ENCODE measurements at regions not wholly inside any gene's neighbourhood (a gene's known extent, or its start where the extent isn't known, plus 50 kb on each side); places are given as distances from the start of the nearest gene placed in this dataset.

DNA sequence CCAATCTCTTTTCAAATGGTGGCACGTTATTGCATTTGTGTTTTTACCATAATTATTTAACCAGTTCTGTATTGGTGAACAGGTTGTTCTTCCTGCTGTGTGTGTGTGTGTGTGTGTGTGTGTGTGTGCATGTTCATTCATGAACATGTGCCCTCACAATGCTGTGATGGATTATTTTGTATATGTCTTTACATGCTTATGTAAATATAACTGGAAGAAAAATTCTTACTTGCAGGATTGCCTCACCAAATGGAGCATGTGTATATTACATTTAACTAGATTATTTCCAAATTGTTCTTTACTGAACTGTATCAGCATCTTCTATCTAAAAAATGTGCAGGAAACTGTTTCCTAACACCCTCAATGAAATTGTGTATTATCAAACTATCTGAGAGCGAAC lies 175.2 kb upstream of the ZPLD1 start:
- TF ChIP-seq JUND (IDR thresholded peaks at IDR 0.05) (no peak), SP1 (IDR thresholded peaks at IDR 0.05) (no peak), RAD21 (IDR thresholded peaks at IDR 0.05) (no peak), FOXA2 (IDR thresholded peaks at IDR 0.05) (no peak), TAF1 (conservative IDR thresholded peaks at IDR 0.05) (no peak), RXRA (IDR thresholded peaks at IDR 0.05) (no peak), GABPA (IDR thresholded peaks at IDR 0.05 in 1 of 2, conservative IDR thresholded peaks at IDR 0.05 in 1 of 2) (no peak), HNF4A (conservative IDR thresholded peaks at IDR 0.05) (no peak), HNF4G (IDR thresholded peaks at IDR 0.05) (no peak), EGR1 (IDR thresholded peaks at IDR 0.05; ENCODE audit: low read depth in 2 of 2) (no peak), FOXA1 (IDR thresholded peaks at IDR 0.05) (no peak), NR2F2 (IDR thresholded peaks at IDR 0.05) (no peak)
- TF ChIP-seq, protein P1, sequence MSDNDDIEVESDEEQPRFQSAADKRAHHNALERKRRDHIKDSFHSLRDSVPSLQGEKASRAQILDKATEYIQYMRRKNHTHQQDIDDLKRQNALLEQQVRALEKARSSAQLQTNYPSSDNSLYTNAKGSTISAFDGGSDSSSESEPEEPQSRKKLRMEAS (IDR thresholded peaks at IDR 0.05), result no peak
- TF ChIP-seq, protein P2, sequence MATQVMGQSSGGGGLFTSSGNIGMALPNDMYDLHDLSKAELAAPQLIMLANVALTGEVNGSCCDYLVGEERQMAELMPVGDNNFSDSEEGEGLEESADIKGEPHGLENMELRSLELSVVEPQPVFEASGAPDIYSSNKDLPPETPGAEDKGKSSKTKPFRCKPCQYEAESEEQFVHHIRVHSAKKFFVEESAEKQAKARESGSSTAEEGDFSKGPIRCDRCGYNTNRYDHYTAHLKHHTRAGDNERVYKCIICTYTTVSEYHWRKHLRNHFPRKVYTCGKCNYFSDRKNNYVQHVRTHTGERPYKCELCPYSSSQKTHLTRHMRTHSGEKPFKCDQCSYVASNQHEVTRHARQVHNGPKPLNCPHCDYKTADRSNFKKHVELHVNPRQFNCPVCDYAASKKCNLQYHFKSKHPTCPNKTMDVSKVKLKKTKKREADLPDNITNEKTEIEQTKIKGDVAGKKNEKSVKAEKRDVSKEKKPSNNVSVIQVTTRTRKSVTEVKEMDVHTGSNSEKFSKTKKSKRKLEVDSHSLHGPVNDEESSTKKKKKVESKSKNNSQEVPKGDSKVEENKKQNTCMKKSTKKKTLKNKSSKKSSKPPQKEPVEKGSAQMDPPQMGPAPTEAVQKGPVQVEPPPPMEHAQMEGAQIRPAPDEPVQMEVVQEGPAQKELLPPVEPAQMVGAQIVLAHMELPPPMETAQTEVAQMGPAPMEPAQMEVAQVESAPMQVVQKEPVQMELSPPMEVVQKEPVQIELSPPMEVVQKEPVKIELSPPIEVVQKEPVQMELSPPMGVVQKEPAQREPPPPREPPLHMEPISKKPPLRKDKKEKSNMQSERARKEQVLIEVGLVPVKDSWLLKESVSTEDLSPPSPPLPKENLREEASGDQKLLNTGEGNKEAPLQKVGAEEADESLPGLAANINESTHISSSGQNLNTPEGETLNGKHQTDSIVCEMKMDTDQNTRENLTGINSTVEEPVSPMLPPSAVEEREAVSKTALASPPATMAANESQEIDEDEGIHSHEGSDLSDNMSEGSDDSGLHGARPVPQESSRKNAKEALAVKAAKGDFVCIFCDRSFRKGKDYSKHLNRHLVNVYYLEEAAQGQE (IDR thresholded peaks at IDR 0.05), result no peak
- TF ChIP-seq, protein P3, sequence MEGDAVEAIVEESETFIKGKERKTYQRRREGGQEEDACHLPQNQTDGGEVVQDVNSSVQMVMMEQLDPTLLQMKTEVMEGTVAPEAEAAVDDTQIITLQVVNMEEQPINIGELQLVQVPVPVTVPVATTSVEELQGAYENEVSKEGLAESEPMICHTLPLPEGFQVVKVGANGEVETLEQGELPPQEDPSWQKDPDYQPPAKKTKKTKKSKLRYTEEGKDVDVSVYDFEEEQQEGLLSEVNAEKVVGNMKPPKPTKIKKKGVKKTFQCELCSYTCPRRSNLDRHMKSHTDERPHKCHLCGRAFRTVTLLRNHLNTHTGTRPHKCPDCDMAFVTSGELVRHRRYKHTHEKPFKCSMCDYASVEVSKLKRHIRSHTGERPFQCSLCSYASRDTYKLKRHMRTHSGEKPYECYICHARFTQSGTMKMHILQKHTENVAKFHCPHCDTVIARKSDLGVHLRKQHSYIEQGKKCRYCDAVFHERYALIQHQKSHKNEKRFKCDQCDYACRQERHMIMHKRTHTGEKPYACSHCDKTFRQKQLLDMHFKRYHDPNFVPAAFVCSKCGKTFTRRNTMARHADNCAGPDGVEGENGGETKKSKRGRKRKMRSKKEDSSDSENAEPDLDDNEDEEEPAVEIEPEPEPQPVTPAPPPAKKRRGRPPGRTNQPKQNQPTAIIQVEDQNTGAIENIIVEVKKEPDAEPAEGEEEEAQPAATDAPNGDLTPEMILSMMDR (IDR thresholded peaks at IDR 0.05; ENCODE audit: low read depth, low read length, missing input control), result no peak
- DNase-seq (ENCODE audit: low spot score), result no peak
- Histone ChIP-seq H3K9ac (ENCODE audit: low read depth in 1 of 2, low read length in 2 of 2) (no peak overlapping the region), H3K27ac (ENCODE audit: low read depth in 1 of 2, low read length in 2 of 2) (no peak overlapping the region), H3K36me3 (ENCODE audit: control insufficient read depth in 4 of 4, insufficient read depth in 3 of 4, low read depth in 1 of 4, low read length in 3 of 4) (no peaks in the 10 kb centered on the region), H3K4me1 (ENCODE audit: control insufficient read depth in 4 of 4, insufficient read depth in 4 of 4, low read length in 3 of 4) (no peaks in the 10 kb centered on the region), H3K27me3 (ENCODE audit: control insufficient read depth in 4 of 4, insufficient read depth in 4 of 4, low read length in 3 of 4) (no peaks in the 10 kb centered on the region), H3K9me3 (ENCODE audit: control insufficient read depth in 4 of 4, low read length in 3 of 4) (no peaks in the 10 kb centered on the region), H3K4me3 (ENCODE audit: low read depth in 1 of 3, low read length in 3 of 3) (no peak overlapping the region)
- 78% methylated on average over 2 of the region's 2 CpGs for WGBS

DNA sequence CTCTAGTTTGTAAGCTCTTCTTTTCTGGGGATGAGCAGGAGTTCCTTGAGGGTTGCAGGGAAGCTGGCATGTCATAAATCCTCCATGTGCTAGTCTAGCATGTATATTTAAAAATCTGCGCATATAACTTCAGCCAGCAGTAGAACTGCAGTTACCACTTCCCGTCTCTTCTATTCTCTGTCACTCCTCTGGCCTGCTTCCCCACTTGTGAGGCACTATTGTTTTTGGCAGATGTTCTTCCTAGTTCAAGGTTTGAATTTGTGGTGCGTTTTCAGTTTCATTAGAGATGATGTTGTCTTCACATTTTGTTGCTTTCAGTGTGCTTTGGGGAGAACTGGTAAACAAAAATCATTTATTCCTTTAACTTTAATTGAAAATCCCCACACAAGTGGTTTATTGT lies 169.1 kb upstream of the ZPLD1 start:
- no peak for TF ChIP-seq TAF1 (conservative IDR thresholded peaks at IDR 0.05)
- TF ChIP-seq, protein P1 (IDR thresholded peaks at IDR 0.05), result no peak
- TF ChIP-seq, protein P2 (IDR thresholded peaks at IDR 0.05), result no peak
- TF ChIP-seq HNF4A (conservative IDR thresholded peaks at IDR 0.05), result no peak
- TF ChIP-seq SP1 (IDR thresholded peaks at IDR 0.05), result no peak
- TF ChIP-seq, protein P3 (IDR thresholded peaks at IDR 0.05; ENCODE audit: low read depth, low read length, missing input control), result no peak
- TF ChIP-seq RAD21 (IDR thresholded peaks at IDR 0.05), result no peak
- TF ChIP-seq YY1 (IDR thresholded peaks at IDR 0.05), result no peak
- no peak for TF ChIP-seq GABPA (IDR thresholded peaks at IDR 0.05 in 1 of 2, conservative IDR thresholded peaks at IDR 0.05 in 1 of 2)
- TF ChIP-seq JUND (IDR thresholded peaks at IDR 0.05), result no peak
- no peak for TF ChIP-seq RXRA (IDR thresholded peaks at IDR 0.05)
- TF ChIP-seq, protein P4, sequence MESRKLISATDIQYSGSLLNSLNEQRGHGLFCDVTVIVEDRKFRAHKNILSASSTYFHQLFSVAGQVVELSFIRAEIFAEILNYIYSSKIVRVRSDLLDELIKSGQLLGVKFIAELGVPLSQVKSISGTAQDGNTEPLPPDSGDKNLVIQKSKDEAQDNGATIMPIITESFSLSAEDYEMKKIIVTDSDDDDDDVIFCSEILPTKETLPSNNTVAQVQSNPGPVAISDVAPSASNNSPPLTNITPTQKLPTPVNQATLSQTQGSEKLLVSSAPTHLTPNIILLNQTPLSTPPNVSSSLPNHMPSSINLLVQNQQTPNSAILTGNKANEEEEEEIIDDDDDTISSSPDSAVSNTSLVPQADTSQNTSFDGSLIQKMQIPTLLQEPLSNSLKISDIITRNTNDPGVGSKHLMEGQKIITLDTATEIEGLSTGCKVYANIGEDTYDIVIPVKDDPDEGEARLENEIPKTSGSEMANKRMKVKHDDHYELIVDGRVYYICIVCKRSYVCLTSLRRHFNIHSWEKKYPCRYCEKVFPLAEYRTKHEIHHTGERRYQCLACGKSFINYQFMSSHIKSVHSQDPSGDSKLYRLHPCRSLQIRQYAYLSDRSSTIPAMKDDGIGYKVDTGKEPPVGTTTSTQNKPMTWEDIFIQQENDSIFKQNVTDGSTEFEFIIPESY (IDR thresholded peaks at IDR 0.05), result no peak
- Histone ChIP-seq H3K9me3 (ENCODE audit: control insufficient read depth in 4 of 4, low read length in 3 of 4) (no peaks in the 10 kb centered on the region), H3K4me3 (ENCODE audit: low read depth in 1 of 3, low read length in 3 of 3) (no peak overlapping the region), H3K27ac (ENCODE audit: low read depth in 1 of 2, low read length in 2 of 2) (no peak overlapping the region), H3K9ac (ENCODE audit: low read depth in 1 of 2, low read length in 2 of 2) (no peak overlapping the region), H3K27me3 (ENCODE audit: control insufficient read depth in 4 of 4, insufficient read depth in 4 of 4, low read length in 3 of 4) (no peaks in the 10 kb centered on the region), H3K4me1 (ENCODE audit: control insufficient read depth in 4 of 4, insufficient read depth in 4 of 4, low read length in 3 of 4) (no peaks in the 10 kb centered on the region), H3K36me3 (ENCODE audit: control insufficient read depth in 4 of 4, insufficient read depth in 3 of 4, low read depth in 1 of 4, low read length in 3 of 4) (no peaks in the 10 kb centered on the region)
- DNase-seq (ENCODE audit: low spot score), result no peak
- 85% methylated on average over 3 of the region's 3 CpGs for WGBS
